22Rv1 (cell line): ENCODE measurements at regions not wholly inside any gene's neighbourhood (a gene's known extent, or its start where the extent isn't known, plus 50 kb on each side); places are given as distances from the start of the nearest gene placed in this dataset.

Experiments
- ZFX ChIP-seq: fragments of 450-650 bp; IDR thresholded peaks from 2 replicates; pipeline ENCODE4 v1.6.1; 2017; ENCODE audit warnings: antibody characterized with exemption, borderline replicate concordance
- TF ChIP-seq, protein P1 (sequence below): fragments of 450-650 bp; IDR thresholded peaks from 2 replicates; pipeline ENCODE4 v1.5.1; 2017; ENCODE audit warnings: mild to moderate bottlenecking

GRCh38 chr2:75410702-75411101 lies 150.0 kb downstream of the EVA1A start:
- TF ChIP-seq, protein P1, sequence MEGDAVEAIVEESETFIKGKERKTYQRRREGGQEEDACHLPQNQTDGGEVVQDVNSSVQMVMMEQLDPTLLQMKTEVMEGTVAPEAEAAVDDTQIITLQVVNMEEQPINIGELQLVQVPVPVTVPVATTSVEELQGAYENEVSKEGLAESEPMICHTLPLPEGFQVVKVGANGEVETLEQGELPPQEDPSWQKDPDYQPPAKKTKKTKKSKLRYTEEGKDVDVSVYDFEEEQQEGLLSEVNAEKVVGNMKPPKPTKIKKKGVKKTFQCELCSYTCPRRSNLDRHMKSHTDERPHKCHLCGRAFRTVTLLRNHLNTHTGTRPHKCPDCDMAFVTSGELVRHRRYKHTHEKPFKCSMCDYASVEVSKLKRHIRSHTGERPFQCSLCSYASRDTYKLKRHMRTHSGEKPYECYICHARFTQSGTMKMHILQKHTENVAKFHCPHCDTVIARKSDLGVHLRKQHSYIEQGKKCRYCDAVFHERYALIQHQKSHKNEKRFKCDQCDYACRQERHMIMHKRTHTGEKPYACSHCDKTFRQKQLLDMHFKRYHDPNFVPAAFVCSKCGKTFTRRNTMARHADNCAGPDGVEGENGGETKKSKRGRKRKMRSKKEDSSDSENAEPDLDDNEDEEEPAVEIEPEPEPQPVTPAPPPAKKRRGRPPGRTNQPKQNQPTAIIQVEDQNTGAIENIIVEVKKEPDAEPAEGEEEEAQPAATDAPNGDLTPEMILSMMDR = no peak
- no peak for TF ChIP-seq ZFX
